Urothelium cell line (cell line): ENCODE measurements at regions not wholly inside any gene's neighbourhood (a gene's known extent, or its start where the extent isn't known, plus 50 kb on each side); places are given as distances from the start of the nearest gene placed in this dataset.
"Not testable (repeated sequence)": the region's sequence is repeated elsewhere in the genome, so short reads cannot be mapped to it uniquely, and the experiment has no call there.

Experiments used
- DNase-seq: peaks from one replicate; pipeline ENCODE4 v3.0.0; 2011; ENCODE audit warnings: low spot score, mixed read lengths
- FAIRE-seq: peaks from 2 replicates; lab custom pipeline; 2011; peaks lifted over from hg19 to GRCh38; lab: Jason Lieb, UNC

DNA sequence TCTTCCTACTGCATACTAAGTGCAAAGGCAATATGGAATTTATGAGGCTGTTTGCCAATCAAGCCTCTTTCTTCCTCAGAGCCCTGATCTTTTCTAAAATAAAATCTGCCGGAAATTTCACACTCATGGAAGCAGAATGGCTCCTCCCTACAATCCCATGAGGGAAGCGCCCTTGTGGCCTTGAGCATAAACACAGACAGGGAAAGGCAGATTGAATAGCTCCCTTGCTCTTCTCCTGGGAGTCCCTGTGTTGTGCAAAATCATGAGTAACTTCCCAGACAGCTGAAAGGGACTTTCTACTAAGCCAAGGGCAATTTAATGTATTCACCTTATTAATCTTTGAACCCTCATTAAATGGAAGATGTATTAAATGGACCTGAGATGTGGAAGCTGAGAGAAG is 226.1 kb upstream of the PIK3R1 start:
- no peak for DNase-seq
- no peak for FAIRE-seq

GRCh38 chr5:67986761-67987160 is 228.8 kb upstream of the PIK3R1 start:
- no peak for FAIRE-seq
- no peak for DNase-seq

DNA sequence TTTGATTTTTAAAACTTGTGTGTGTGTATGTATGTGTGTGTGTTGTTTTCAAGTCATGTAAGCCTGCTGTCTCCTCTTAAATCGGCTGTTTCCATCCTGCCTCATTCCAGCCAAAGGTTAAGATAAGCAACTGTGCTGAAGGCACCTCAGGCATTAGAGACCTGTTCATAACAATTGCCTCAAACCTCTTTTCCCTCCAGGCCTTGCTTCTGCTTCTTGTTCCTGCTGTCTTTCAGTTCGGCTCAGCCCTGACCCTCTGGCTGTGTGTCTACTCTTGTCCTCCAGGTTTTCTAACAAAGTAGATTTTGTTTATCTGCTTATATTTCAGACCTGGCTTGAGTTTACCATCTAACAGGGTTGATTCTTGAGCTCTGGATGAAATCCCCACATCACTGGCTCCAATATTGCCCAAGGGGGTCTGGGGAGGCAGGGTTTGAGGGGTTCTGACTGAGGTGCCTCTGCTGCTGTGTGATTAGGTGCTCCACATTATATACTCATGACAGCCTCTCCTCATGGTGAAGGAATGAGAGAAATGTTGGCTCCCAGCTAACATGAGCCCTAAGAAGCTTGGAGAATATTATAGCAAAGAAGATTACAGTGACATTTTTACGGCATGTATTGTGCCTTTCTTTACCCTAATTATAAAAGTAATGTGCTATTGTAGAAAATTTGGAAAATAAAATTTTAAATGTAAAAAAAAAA is 229.7 kb upstream of the PIK3R1 start:
- DNase-seq (no peak), FAIRE-seq (no peak)

DNA sequence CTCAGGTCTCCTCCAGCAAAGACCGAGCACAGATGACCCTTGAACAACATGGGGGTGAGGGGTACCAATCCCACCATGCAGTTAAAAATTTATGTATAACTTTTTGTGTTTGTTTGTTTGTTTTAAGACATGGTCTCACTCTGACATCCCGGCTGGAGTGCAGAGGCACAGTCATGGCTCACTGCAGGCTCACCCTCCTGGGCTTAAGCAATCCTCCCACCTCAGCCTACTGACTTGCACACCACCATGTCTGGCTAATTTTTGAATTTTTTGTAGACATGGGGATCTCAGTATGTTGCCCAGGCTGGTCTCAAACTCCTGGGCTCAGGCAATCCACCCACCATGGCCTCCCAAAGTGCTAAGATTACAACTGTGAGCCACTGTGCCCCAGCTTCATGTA is 231.0 kb upstream of the PIK3R1 start:
- FAIRE-seq (no peak), DNase-seq (no peak)

DNA sequence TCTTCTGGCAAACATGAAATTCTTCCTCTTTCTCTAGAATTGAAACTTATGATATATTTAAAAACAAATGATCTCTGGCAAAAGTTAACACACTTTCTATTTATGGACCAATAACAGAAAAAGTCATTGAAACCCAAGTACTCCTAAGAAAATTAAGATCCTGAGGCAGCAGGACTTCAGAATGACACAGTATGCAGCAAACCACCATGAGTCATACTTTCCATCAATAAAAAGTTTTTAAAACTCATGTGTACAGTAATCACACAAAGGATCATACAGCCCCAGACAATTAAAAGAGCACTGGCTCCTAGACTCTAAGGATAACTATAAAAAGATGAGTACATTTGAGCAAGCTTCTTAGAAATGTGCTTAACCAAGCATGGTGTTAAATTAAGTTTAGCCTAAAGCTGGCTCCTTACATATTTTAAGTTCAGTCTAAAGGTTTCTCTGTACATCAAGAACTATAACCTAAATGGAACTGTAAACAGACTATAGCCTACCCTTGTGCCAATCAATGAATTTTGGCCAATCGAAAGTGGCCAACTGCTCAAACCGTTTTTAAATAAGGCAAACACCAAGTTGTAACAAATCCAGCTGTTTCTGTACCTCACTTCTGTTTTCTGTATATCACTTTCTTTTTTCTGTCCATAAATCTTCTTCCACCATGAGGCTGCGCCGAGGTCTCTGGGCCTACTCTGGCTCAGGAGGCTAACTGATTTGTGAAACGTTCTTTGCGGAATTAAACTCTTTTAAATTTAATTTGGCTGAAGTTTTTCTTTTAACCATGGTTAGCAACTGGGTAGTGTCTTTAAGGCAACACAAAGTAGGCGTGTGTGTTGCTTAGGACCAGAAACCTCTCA is 232.1 kb upstream of the PIK3R1 start:
- DNase-seq (peak; percentile 62), FAIRE-seq (no peak)

GRCh38 chr5:67982160-67982559 is 233.4 kb upstream of the PIK3R1 start:
- not testable (repeated sequence) for FAIRE-seq, DNase-seq

- DNase-seq (no peak), FAIRE-seq (no peak)
Observed at GRCh38 chr5:67978171-67978570, 237.4 kb upstream of the PIK3R1 start.

GRCh38 chr5:67976891-67977601 is 238.5 kb upstream of the PIK3R1 start:
- DNase-seq (no peak), FAIRE-seq (no peak)

DNA sequence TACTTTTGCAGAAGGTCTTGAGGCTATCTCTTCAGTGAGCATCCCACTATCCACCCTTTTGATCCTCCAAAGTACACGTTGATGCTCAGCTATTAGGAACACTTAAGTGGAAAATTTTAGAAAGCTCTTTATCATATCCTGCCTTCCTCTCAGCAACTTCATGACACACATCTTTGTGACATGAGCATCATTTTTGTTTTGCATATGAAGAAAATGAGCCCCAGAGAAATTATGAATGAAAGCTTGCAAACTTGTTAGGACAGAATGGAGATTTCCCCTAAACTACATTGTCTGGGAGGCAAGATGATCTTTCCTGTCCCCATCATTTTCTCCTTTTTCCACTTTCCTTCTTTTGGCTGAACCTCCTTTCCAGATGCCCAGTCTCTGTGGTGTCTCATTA is 239.4 kb upstream of the PIK3R1 start:
- no peak for DNase-seq
- no peak for FAIRE-seq

- no peak for DNase-seq
- FAIRE-seq, result no peak
Observed at GRCh38 chr5:67974471-67974870, 241.1 kb upstream of the PIK3R1 start.

DNA sequence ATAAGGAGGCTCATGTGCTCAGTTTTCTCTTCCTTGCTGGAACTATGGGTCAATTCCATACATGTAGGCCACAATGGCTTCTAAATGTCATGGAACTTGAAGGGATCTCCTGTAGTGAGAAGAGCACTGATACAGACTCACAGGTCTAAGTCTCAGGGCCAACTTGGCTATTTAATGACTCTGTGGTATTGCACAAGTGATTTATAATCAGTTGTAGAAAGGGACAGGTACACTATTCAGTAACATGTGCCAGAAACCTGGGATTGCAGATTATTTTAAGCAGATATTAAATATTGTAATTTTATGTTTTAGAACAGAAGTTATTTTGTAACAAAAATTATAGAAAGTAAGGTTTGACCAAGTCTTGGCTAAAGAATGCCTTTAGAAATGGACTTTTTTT is 241.5 kb upstream of the PIK3R1 start:
- DNase-seq (no peak), FAIRE-seq (no peak)

- FAIRE-seq (no peak), DNase-seq (no peak)
Observed at GRCh38 chr5:67971971-67972821, 243.4 kb upstream of the PIK3R1 start.

- FAIRE-seq (no peak), DNase-seq (no peak)
Observed at GRCh38 chr5:67971223-67971830, 244.2 kb upstream of the PIK3R1 start.

DNA sequence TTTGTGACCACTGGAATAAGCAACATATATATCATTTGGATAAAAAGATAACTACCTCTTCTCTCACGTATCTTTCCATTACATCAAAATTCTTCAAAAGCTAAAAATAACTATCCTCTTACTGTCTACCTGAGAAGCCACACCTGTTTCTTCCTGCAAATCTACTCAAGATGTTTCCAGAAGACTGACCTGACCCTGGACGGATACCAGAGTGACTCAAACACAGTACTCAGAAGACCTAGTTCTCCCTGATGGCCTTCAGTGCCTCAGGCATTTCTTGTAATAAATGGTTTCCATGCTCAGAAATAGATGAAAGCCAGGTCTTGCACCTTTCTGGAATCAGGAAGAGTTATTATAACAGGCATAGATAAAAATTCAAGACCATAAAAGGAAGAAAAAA is 245.9 kb upstream of the PIK3R1 start:
- no peak for DNase-seq

GRCh38 chr5:67969176-67969575 is 246.4 kb upstream of the PIK3R1 start:
- FAIRE-seq (no peak), DNase-seq (no peak)

More for the DNA sequence above, 245.9 kb upstream of the PIK3R1 start:
- no peak for FAIRE-seq

GRCh38 chr5:67966712-67967111 is 248.8 kb upstream of the PIK3R1 start:
- FAIRE-seq (no peak), DNase-seq (no peak)

DNA sequence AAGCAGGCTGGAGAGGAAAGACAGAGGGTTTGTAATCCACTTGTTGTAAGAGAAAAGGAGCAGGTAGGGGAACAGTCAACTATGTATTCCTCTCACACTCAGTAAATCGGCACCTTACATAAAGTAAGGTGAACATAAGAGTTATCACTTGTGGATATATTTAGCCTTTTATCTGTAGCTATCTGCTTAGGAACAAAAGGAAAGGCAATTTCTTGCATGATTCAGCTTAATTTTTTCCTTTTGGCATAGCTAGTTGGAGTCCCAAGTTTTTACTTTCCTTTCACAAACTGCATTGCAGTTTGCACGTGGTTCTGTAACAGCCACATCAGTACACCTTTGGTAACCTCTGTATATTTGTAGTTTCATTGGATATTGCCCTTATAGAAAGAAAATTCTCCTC is 250.9 kb upstream of the PIK3R1 start:
- no peak for FAIRE-seq

GRCh38 chr5:67963789-67964519 is 251.6 kb upstream of the PIK3R1 start:
- FAIRE-seq, result no peak
- DNase-seq, result no peak

More for the DNA sequence above, 250.9 kb upstream of the PIK3R1 start:
- DNase-seq, result no peak

DNA sequence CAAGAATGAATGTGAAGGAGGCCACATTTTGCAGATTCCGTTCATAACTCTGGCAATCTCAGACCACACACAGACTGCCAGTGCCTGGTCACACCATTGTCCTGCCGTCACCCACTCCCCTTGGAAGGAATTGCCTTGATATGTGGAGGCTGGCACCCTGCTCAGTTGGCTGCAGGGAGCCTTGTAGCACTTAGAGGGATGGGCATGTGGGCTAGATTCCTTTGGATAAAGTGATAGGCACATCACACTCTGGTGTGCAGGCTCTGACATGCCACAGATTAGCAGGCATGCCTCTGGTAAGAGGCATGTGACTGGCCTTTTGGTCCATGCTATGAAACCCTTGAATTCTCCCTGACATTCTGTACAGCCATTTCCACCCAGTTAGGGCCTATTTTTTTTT is 254.6 kb upstream of the PIK3R1 start:
- DNase-seq (no peak), FAIRE-seq (no peak)

DNA sequence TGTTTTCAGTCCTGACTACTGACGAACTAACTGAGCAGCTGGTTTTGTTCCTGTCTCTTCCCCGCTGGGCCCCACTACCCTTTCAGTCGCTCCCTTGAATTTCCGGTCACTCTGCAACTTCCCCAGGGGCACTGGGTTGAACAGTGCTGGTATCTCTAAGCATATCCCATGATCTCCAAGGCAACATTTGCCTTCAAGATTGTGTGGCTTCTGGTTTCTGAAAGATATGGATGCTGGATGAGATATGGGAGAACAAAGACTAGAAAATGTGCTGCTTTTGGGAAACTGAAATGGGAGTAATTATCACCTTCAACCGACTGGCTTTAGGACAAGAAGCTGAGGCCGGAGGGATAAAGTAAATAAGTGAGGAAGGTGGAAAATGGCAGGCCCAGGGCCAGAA is 258.2 kb upstream of the PIK3R1 start:
- FAIRE-seq (no peak), DNase-seq (no peak)
